Loucy (cell line): ENCODE measurements at regions not wholly inside any gene's neighbourhood (a gene's known extent, or its start where the extent isn't known, plus 50 kb on each side); places are given as distances from the start of the nearest gene placed in this dataset.

Experiments used
- CTCF ChIP-seq: fragments of 200-600 bp; sonication (generic); conservative IDR thresholded peaks from 2 replicates; pipeline ENCODE4 v1.5.1; 2014; ENCODE audit warnings: mild to moderate bottlenecking, antibody characterized with exemption, low read length
- EZH2phosphoT487 ChIP-seq: fragments of 200-600 bp; IDR thresholded peaks from 2 replicates; pipeline ENCODE4 v1.6.1; 2018; ENCODE audit warnings: antibody characterized with exemption, mild to moderate bottlenecking, moderate library complexity, borderline replicate concordance

DNA sequence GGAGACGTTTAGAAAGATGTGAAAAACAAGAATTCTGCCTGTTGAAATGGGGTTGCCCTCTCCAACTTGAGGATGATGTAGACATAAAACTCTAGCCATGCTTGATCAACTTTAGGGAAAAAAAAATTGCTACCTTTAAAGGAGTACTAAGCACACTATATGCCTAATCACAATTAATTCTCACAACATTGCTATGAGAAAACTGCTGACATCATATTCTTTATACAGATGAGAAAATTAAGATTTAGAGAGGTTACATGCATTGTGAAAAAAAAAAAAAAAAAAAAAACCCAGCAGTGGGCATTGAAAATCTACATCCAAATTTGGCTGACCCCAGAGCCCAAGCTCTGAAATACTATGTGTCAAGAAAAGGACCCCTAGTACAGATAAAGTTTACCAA lies 617.2 kb upstream of the ADGRL2 start:
- TF ChIP-seq EZH2phosphoT487 (no peak), CTCF (no peak)
